Neural crest cell (in vitro differentiated cells): ENCODE measurements at regions not wholly inside any gene's neighbourhood (a gene's known extent, or its start where the extent isn't known, plus 50 kb on each side); places are given as distances from the start of the nearest gene placed in this dataset.

Experiments used
- DNase-seq: peaks from one replicate; pipeline ENCODE4 v3.0.0; 2021; ENCODE audit warnings: low read depth, mixed read lengths, low spot score
- H3K27ac Mint-ChIP-seq: one replicate; pipeline ENCODE4 v1.8.0; 2021; ENCODE audit warnings: mild to moderate bottlenecking, mixed read lengths; ENCODE audit not compliant: unreplicated experiment
- H3K27me3 Mint-ChIP-seq: 2 replicates; pipeline ENCODE4 v1.8.0; 2021; ENCODE audit warnings: low read depth, mild to moderate bottlenecking, mixed read lengths
- H3K36me3 Mint-ChIP-seq: 2 replicates; pipeline ENCODE4 v1.8.0; 2021; ENCODE audit warnings: low read depth, mild to moderate bottlenecking, mixed read lengths
- H3K4me1 Mint-ChIP-seq: 2 replicates; pipeline ENCODE4 v1.8.0; 2021; ENCODE audit warnings: mixed read lengths
- H3K4me3 Mint-ChIP-seq: one replicate; pipeline ENCODE4 v1.8.0; 2021; ENCODE audit warnings: mild to moderate bottlenecking, mixed read lengths
- H3K9me3 Mint-ChIP-seq: 2 replicates; pipeline ENCODE4 v1.8.0; 2021; ENCODE audit warnings: mixed read lengths
- TF ChIP-seq, protein P1 (sequence below): fragments of 200-600 bp; sonication (generic); conservative IDR thresholded peaks from 2 replicates; pipeline ENCODE4 v1.5.0; 2021; ENCODE audit warnings: antibody characterized with exemption, mild to moderate bottlenecking

DNA sequence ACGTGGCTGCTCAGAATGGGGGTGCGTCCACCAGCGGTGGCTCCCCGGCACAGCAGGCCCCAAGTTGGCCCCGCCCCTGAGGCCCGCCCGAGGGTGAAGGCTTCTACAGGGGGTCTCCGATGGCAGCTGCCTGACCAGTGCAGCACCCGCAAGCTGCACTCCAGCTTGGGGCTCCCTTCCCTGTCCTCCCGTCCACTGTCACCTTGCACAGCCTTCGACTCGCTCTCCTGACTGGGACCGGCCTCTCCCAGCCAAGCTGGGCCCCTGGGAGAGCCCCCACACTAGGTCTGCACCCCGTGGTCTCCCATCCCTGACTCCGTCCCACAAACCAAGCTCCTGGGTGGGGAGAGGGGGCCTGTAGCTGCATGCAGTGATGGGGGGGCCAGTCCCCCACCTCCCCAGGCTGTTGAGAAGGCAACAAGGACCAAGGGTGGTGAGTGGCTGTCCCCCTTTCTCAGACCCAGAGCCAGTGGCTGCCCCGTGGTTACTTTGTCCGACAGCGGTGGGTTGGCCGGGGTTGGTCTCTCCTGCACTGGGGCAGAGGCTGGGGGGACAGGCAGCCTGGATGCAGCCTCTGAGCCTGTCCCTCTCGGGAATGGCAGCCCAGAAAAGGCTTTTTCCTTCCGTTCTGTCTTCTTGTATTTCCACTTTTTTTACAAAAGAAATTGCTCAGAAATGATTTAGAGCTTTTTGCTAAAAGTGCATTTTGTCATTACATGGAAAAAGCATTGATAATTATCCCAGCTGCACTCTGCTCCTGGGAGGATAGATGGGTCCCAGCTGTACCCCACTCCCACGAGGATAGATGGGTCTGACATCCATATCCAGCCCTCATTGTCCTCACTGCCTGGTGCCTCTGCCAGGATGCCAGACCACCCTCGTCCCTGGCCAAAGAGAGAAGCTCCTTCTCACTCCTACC is 217.0 kb downstream of the KIF26A start:
- no peak for DNase-seq
- H3K27ac Mint-ChIP-seq: no peak overlapping the region
- no peaks in the 10 kb centered on the region for H3K27me3 Mint-ChIP-seq
- peaks cover 5% of the 10 kb centered on the region for H3K4me1 Mint-ChIP-seq
- no peak overlapping the region for H3K4me3 Mint-ChIP-seq
- no peaks in the 10 kb centered on the region for H3K9me3 Mint-ChIP-seq
- no peaks in the 10 kb centered on the region for H3K36me3 Mint-ChIP-seq
- TF ChIP-seq, protein P1, sequence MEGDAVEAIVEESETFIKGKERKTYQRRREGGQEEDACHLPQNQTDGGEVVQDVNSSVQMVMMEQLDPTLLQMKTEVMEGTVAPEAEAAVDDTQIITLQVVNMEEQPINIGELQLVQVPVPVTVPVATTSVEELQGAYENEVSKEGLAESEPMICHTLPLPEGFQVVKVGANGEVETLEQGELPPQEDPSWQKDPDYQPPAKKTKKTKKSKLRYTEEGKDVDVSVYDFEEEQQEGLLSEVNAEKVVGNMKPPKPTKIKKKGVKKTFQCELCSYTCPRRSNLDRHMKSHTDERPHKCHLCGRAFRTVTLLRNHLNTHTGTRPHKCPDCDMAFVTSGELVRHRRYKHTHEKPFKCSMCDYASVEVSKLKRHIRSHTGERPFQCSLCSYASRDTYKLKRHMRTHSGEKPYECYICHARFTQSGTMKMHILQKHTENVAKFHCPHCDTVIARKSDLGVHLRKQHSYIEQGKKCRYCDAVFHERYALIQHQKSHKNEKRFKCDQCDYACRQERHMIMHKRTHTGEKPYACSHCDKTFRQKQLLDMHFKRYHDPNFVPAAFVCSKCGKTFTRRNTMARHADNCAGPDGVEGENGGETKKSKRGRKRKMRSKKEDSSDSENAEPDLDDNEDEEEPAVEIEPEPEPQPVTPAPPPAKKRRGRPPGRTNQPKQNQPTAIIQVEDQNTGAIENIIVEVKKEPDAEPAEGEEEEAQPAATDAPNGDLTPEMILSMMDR: no peak

DNA sequence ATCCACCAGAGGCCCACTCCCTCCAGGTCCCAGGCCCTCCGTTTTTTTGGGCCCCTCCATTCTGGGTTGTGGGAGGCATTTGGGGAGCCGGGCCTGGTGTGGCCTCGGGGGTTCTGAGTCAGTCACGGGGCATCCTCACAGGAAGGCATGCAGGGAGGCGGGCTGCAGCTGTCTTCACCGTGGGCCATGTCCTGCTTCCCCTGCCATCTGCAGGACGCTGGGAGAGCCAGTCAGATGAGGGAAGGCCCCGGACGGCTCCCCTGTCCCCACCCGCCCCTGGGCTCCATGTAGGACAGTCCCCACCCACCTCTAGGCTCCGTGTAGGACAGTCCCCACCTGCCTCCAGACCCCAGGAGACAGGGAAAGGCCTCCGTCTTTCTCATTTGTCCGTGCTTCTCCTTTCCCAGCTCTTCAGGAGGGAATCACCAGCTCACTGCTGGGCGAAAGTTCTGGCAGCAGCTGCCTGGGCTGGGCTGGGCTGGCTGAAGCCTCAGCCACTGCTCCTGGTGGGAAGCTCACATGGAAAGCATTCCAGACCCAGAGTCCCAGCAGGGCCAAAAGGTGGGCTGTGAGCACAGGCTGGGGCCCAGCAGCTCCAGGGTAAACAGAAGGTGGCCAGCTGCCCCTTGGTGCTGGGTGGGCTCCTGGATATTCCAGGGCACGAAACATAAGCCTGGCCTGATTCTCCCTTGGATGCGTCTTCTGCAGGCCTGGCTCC is 217.8 kb downstream of the KIF26A start:
- no peak for DNase-seq
- Mint-ChIP-seq H3K36me3 (no peaks in the 10 kb centered on the region), H3K9me3 (no peaks in the 10 kb centered on the region), H3K27ac (no peak overlapping the region), H3K4me3 (no peak overlapping the region), H3K27me3 (no peaks in the 10 kb centered on the region), H3K4me1 (no peaks in the 10 kb centered on the region)
- TF ChIP-seq, protein P1: no peak

DNA sequence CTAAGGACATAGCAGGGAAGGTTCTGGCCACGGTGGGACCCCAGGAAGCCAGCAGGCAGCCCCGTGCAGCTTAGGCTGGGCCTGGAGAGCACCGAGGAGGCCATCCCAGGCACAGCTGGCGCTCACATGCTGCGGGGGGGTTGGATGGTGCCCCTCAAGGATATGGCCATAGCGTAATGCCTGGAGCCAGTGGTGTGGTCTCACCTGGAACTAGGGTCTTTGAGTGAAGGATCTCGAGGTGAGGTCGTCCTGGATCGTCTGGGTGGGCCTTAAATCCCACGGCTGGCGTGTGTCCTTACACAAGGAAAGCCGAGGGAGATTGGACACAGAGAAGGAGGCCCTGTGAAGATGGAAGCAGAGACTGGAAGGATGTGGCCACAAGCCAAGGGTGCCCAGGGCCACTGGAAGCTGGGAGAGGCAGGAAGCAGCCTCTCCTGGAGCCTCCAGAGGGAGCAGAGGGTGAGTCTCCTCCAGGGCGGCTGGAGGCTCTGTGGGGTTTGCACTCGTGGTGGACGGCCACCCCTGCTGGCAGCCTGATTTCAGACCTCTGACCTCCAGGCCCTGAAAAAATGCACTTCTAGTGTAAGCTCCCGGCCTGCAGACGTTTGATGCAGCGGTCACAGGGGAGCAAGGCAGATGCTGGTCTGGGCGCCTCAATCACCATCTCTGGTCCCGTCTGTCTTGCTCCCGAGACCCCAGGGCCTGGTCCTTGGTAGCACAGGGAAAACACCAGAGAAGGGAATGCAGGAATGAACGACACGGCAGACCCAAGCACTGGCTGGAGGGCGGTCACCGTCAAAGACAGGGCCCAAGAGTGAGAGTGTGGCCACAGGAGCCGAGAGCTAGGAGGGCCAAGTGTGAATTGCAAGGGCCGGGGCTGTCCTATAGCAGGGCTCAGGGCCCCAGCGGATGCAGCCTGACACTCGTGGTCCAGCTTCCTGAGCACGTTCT is 218.6 kb downstream of the KIF26A start:
- DNase-seq: no peak
- no peak overlapping the region for H3K4me3 Mint-ChIP-seq
- H3K9me3 Mint-ChIP-seq: no peaks in the 10 kb centered on the region
- H3K4me1 Mint-ChIP-seq: no peaks in the 10 kb centered on the region
- H3K27me3 Mint-ChIP-seq: no peaks in the 10 kb centered on the region
- no peaks in the 10 kb centered on the region for H3K36me3 Mint-ChIP-seq
- TF ChIP-seq, protein P1: no peak
- H3K27ac Mint-ChIP-seq: peak overlapping the region; percentile 62

DNA sequence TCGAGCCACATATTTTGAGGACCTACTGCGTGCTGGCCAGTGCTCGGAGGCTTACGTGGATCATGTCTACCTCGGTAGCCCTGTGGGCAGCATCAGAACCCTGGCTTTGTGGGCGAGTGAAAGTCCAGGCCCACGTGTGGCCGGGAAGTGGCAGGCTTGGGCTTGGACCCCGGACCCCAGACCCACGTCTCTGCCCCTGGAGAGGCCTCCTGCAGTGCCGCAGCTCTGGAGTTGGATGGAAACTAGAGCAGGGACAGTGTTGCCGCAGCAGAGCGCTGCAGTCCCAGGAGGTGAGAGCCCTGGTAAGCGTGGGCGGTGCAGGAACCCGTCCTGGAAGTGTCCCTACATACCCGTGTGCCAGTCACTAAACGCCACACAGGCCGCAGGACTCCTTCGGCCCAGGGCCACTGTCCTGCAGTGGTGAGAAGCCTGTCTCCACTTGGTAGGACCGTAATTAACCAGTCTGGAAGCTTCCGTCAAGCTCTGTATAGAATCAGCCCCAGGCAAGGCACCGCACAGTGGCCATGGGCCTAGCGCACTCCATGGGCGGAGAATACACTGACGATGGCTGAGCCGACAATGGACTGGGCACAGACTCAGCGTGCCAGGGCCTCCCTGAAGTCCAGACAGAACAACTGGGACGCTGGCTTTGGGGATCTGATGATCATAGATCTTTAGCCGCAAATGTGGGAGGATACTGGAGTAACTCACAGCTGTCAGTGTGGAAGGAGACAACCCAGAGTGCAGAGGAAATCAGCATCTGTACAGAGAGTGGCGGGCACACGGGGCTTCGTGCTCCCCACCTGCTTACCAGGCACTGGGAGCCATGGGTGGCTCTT is 219.5 kb downstream of the KIF26A start:
- no peak for DNase-seq
- Mint-ChIP-seq H3K27me3 (no peaks in the 10 kb centered on the region), H3K36me3 (no peaks in the 10 kb centered on the region), H3K27ac (peak overlapping the region; percentile 52), H3K4me3 (no peak overlapping the region), H3K4me1 (no peaks in the 10 kb centered on the region), H3K9me3 (no peaks in the 10 kb centered on the region)
- TF ChIP-seq, protein P1: no peak
